ENCODE measurements at regions not wholly inside any gene's neighbourhood (a gene's known extent, or its start where the extent isn't known, plus 50 kb on each side); places are given as distances from the start of the nearest gene placed in this dataset.
"Not testable (repeated sequence)": the region's sequence is repeated elsewhere in the genome, so short reads cannot be mapped to it uniquely, and the experiment has no call there.

- DNase-seq: no peak
Measured at GRCh38 chr16:59573528-59574271, 839.6 kb upstream of the GOT2 start.

GRCh38 chr16:59567496-59567895 lies 833.4 kb upstream of the GOT2 start:
- no peak for DNase-seq

- DNase-seq: no peak
Measured at GRCh38 chr16:59566446-59566845, 832.3 kb upstream of the GOT2 start.

- DNase-seq: no peak
Measured at GRCh38 chr16:59558679-59559078, 824.6 kb upstream of the GOT2 start.

- DNase-seq: no peak
Measured at GRCh38 chr16:59552164-59552563, 818.0 kb upstream of the GOT2 start.

- no peak for DNase-seq
Measured at GRCh38 chr16:59545721-59546120, 811.6 kb upstream of the GOT2 start.

GRCh38 chr16:59543641-59544040 lies 809.5 kb upstream of the GOT2 start:
- DNase-seq: no peak

GRCh38 chr16:59540621-59541020 lies 806.5 kb upstream of the GOT2 start:
- no peak for DNase-seq

GRCh38 chr16:59535298-59535697 lies 801.2 kb upstream of the GOT2 start:
- no peak for DNase-seq

GRCh38 chr16:59527206-59527997 lies 793.3 kb upstream of the GOT2 start:
- no peak for DNase-seq

- DNase-seq: no peak
Measured at GRCh38 chr16:59522826-59523225, 788.7 kb upstream of the GOT2 start.

- DNase-seq: not testable (repeated sequence)
Measured at GRCh38 chr16:59518721-59519120, 784.6 kb upstream of the GOT2 start.

- DNase-seq: no peak
Measured at GRCh38 chr16:59514651-59515050, 780.5 kb upstream of the GOT2 start.

- DNase-seq: no peak
Measured at GRCh38 chr16:59510008-59510424, 775.9 kb upstream of the GOT2 start.

- no peak for DNase-seq
Measured at GRCh38 chr16:59500601-59501000, 766.5 kb upstream of the GOT2 start.

GRCh38 chr16:59487067-59487466 lies 753.0 kb upstream of the GOT2 start:
- no peak for DNase-seq

GRCh38 chr16:59484833-59485516 lies 750.9 kb upstream of the GOT2 start:
- DNase-seq: no peak

- no peak for DNase-seq
Measured at GRCh38 chr16:59478838-59479237, 744.7 kb upstream of the GOT2 start.

- DNase-seq: no peak
Measured at GRCh38 chr16:59470556-59470955, 736.4 kb upstream of the GOT2 start.

- DNase-seq: no peak
Measured at GRCh38 chr16:59469266-59469665, 735.1 kb upstream of the GOT2 start.

- DNase-seq: no peak
Measured at GRCh38 chr16:59463776-59464175, 729.7 kb upstream of the GOT2 start.

GRCh38 chr16:59459806-59460205 lies 725.7 kb upstream of the GOT2 start:
- no peak for DNase-seq

- no peak for DNase-seq
Measured at GRCh38 chr16:59455497-59455896, 721.4 kb upstream of the GOT2 start.

- not testable (repeated sequence) for DNase-seq
Measured at GRCh38 chr16:59450513-59450912, 716.4 kb upstream of the GOT2 start.
